Thoracic aorta (tissue), 2 donors: ENCODE measurements at regions not wholly inside any gene's neighbourhood (a gene's known extent, or its start where the extent isn't known, plus 50 kb on each side); places are given as distances from the start of the nearest gene placed in this dataset.
A peak's percentile ranks its signal among the peaks of the same experiment; 100 is the strongest.

Experiments used
- ATAC-seq: fragments of 150-250 bp; one replicate; pipeline ENCODE4 v1.8.0; 2017; ENCODE audit warnings: low read depth; ENCODE audit not compliant: insufficient number of reproducible peaks, low FRiP score
- DNase-seq: peaks from one replicate; pipeline ENCODE4 v3.0.0-alpha.2; 2020; ENCODE audit warnings: low spot score
- H3K27ac ChIP-seq, 2 donors: fragments of 200-600 bp; sonication (generic); 1 replicate in 1 of 2; 2 replicates in 1 of 2; pipeline ENCODE4 v1.5.1; 2016; ENCODE audit warnings: mild to moderate bottlenecking in 2 of 2, moderate library complexity in 2 of 2
- H3K27me3 ChIP-seq: fragments of 200-600 bp; sonication (generic); replicated peaks from 2 replicates; pipeline ENCODE4 v1.6.0; 2016; ENCODE audit warnings: mild to moderate bottlenecking; ENCODE audit not compliant: insufficient read depth
- H3K36me3 ChIP-seq: fragments of 200-600 bp; sonication (generic); one replicate; pipeline ENCODE4 v1.5.1; 2016
- H3K4me1 ChIP-seq, 2 donors: fragments of 200-600 bp; sonication (generic); 1 replicate in 1 of 2; 2 replicates in 1 of 2; pipeline versions ENCODE4 v1.5.1 to v1.6.0; 2016; ENCODE audit warnings: low read depth in 2 of 2, mild to moderate bottlenecking in 1 of 2; ENCODE audit not compliant: control insufficient read depth in 1 of 2
- H3K4me3 ChIP-seq: fragments of 200-600 bp; sonication (generic); 2 replicates; pipeline ENCODE4 v1.5.1; 2016; ENCODE audit warnings: mild to moderate bottlenecking
- H3K9me3 ChIP-seq: fragments of 200-600 bp; sonication (generic); 2 replicates; pipeline ENCODE4 v1.5.1; 2016
- TF ChIP-seq, protein P1 (sequence below): fragments of 200-600 bp; sonication (generic); IDR thresholded peaks from one replicate; pipeline ENCODE4 v1.5.1; 2019; ENCODE audit warnings: antibody characterized with exemption

DNA sequence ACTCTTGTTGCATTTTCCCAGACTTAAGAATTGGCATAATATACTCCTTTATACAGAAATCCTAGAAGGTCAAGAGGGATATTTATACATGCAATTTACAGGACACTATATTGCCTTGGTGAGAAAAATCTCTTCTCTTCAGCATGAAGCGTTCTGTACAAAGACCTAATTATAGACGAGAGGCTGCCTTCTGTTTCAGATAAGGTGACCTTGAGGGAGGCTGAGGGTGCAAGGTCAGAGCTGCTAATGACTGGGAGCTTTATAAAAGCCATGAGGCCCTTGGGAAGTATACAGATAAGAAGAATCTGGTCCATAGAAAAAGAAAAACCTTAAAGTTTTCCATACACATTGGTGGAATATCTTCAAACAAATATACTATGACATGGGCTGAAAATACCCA, 156.3 kb upstream of the SOX9 start:
- ATAC-seq (no peak), DNase-seq (no peak)
- Histone ChIP-seq H3K4me3 (no peak overlapping the region), H3K36me3 (no peaks in the 10 kb centered on the region), H3K9me3 (no peaks in the 10 kb centered on the region), H3K4me1 (peaks cover 0 to 15% of the 10 kb centered on the region in 2 donors), H3K27me3 (no peaks in the 10 kb centered on the region), H3K27ac (no peak overlapping the region)
- TF ChIP-seq, protein P1, sequence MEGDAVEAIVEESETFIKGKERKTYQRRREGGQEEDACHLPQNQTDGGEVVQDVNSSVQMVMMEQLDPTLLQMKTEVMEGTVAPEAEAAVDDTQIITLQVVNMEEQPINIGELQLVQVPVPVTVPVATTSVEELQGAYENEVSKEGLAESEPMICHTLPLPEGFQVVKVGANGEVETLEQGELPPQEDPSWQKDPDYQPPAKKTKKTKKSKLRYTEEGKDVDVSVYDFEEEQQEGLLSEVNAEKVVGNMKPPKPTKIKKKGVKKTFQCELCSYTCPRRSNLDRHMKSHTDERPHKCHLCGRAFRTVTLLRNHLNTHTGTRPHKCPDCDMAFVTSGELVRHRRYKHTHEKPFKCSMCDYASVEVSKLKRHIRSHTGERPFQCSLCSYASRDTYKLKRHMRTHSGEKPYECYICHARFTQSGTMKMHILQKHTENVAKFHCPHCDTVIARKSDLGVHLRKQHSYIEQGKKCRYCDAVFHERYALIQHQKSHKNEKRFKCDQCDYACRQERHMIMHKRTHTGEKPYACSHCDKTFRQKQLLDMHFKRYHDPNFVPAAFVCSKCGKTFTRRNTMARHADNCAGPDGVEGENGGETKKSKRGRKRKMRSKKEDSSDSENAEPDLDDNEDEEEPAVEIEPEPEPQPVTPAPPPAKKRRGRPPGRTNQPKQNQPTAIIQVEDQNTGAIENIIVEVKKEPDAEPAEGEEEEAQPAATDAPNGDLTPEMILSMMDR: no peak

GRCh38 chr17:71966055-71966454, 154.8 kb upstream of the SOX9 start:
- TF ChIP-seq, protein P1: no peak
- H3K4me1 ChIP-seq: peaks cover 0 to 15% of the 10 kb centered on the region in 2 donors
- DNase-seq: no peak
- H3K27me3 ChIP-seq: no peaks in the 10 kb centered on the region
- H3K4me3 ChIP-seq: peak overlapping the region; percentile 32
- no peak for ATAC-seq
- no peaks in the 10 kb centered on the region for H3K36me3 ChIP-seq
- H3K27ac ChIP-seq: no peak overlapping the region
- H3K9me3 ChIP-seq: no peaks in the 10 kb centered on the region

- ATAC-seq: peak; percentile 66
- Histone ChIP-seq H3K27me3 (no peaks in the 10 kb centered on the region), H3K4me3 (peak overlapping the region; percentile 32), H3K27ac (no peak overlapping the region), H3K9me3 (no peaks in the 10 kb centered on the region), H3K4me1 (peaks cover 0 to 15% of the 10 kb centered on the region in 2 donors), H3K36me3 (no peaks in the 10 kb centered on the region)
- peak; percentile 33 for DNase-seq
- TF ChIP-seq, protein P1: no peak
Observed at GRCh38 chr17:71966459-71967313, 154.1 kb upstream of the SOX9 start.

GRCh38 chr17:71969500-71969899, 151.3 kb upstream of the SOX9 start:
- Histone ChIP-seq H3K27ac (no peak overlapping the region), H3K4me1 (peaks cover 0 to 18% of the 10 kb centered on the region in 2 donors), H3K27me3 (no peaks in the 10 kb centered on the region), H3K4me3 (no peak overlapping the region), H3K36me3 (no peaks in the 10 kb centered on the region), H3K9me3 (no peaks in the 10 kb centered on the region)
- ATAC-seq (no peak), DNase-seq (no peak)
- TF ChIP-seq, protein P1: no peak

GRCh38 chr17:71970312-71970711, 150.5 kb upstream of the SOX9 start:
- H3K9me3 ChIP-seq: no peaks in the 10 kb centered on the region
- peaks cover 5 to 25% of the 10 kb centered on the region in 2 donors for H3K4me1 ChIP-seq
- H3K27ac ChIP-seq: no peak overlapping the region
- ATAC-seq: no peak
- H3K36me3 ChIP-seq: no peaks in the 10 kb centered on the region
- TF ChIP-seq, protein P1: no peak
- H3K27me3 ChIP-seq: no peaks in the 10 kb centered on the region
- H3K4me3 ChIP-seq: no peak overlapping the region
- no peak for DNase-seq
